ENCODE measurements at regions not wholly inside any gene's neighbourhood (a gene's known extent, or its start where the extent isn't known, plus 50 kb on each side); places are given as distances from the start of the nearest gene placed in this dataset.

DNA sequence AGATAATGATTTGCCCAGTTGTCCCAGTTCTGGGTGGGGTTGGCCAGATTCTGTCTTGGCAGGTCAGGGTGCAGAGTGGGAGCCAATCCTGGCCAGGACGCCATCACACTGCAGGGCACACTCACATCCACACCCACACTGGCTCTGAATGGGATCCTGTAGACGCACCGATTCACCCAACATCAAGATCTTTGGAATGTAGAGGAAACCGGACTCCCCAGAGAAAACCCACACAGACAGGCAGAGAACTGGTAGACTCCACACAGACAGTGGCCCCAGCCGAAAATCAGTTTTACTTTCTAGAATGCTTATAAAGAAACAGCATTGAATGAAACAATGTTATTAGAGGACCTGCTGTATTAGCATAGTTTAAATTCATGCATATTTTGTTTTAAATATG is 343.1 kb upstream of the DAB2 start:
- no peak overlapping the region for H3K4me2 ChIP-seq (ENCODE audit: low read length)
- H3K9ac ChIP-seq: no peak overlapping the region
- H3K36me3 ChIP-seq (ENCODE audit: control insufficient read depth, insufficient read depth, low read length): no peaks in the 10 kb centered on the region
- H3K9me3 ChIP-seq (ENCODE audit: control insufficient read depth, low read length): no peaks in the 10 kb centered on the region
- TF ChIP-seq, protein P1, sequence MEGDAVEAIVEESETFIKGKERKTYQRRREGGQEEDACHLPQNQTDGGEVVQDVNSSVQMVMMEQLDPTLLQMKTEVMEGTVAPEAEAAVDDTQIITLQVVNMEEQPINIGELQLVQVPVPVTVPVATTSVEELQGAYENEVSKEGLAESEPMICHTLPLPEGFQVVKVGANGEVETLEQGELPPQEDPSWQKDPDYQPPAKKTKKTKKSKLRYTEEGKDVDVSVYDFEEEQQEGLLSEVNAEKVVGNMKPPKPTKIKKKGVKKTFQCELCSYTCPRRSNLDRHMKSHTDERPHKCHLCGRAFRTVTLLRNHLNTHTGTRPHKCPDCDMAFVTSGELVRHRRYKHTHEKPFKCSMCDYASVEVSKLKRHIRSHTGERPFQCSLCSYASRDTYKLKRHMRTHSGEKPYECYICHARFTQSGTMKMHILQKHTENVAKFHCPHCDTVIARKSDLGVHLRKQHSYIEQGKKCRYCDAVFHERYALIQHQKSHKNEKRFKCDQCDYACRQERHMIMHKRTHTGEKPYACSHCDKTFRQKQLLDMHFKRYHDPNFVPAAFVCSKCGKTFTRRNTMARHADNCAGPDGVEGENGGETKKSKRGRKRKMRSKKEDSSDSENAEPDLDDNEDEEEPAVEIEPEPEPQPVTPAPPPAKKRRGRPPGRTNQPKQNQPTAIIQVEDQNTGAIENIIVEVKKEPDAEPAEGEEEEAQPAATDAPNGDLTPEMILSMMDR (IDR thresholded peaks at IDR 0.05): no peak
- no peaks in the 10 kb centered on the region for H3K27me3 ChIP-seq (ENCODE audit: control insufficient read depth, insufficient read depth, low read length)
- no peak overlapping the region for H3K4me3 ChIP-seq (ENCODE audit: low read depth, low read length)
- no peak overlapping the region for H3K27ac ChIP-seq
- H3K4me1 ChIP-seq: no peaks in the 10 kb centered on the region
- no peak overlapping the region for H2AFZ ChIP-seq
- H3K79me2 ChIP-seq: no peaks in the 10 kb centered on the region

- no peak overlapping the region for H2AFZ ChIP-seq
- TF ChIP-seq, protein P1 (IDR thresholded peaks at IDR 0.05): no peak
- no peak overlapping the region for H3K4me2 ChIP-seq (ENCODE audit: low read length)
- H3K4me3 ChIP-seq (ENCODE audit: low read depth, low read length): no peak overlapping the region
- H3K9me3 ChIP-seq (ENCODE audit: control insufficient read depth, low read length): no peaks in the 10 kb centered on the region
- H3K27me3 ChIP-seq (ENCODE audit: control insufficient read depth, insufficient read depth, low read length): no peaks in the 10 kb centered on the region
- H3K27ac ChIP-seq: no peak overlapping the region
- H3K79me2 ChIP-seq: no peaks in the 10 kb centered on the region
- no peaks in the 10 kb centered on the region for H3K4me1 ChIP-seq
- H3K36me3 ChIP-seq (ENCODE audit: control insufficient read depth, insufficient read depth, low read length): no peaks in the 10 kb centered on the region
- no peak overlapping the region for H3K9ac ChIP-seq
Measured at GRCh38 chr5:39765366-39765765, 340.6 kb upstream of the DAB2 start.

DNA sequence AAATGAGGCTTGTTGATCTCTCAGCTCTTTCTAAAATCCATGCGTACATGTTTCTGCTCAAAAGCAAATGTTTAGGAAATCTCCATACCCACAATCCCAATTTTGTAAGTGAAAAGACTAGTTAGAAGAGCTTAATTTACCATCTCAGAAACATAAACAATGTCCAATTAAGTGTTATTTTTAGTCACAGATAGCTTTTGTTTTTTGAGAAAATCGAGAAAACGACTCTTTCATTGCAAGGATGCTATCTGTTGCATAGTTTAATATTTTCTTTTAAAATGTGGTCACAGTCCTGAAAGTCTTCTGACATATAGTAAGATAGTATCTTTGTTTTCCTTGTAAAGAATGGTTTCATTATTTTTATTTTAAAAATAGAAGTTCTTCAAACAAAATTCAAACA is 338.0 kb upstream of the DAB2 start:
- H3K9me3 ChIP-seq (ENCODE audit: control insufficient read depth, low read length): no peaks in the 10 kb centered on the region

DNA sequence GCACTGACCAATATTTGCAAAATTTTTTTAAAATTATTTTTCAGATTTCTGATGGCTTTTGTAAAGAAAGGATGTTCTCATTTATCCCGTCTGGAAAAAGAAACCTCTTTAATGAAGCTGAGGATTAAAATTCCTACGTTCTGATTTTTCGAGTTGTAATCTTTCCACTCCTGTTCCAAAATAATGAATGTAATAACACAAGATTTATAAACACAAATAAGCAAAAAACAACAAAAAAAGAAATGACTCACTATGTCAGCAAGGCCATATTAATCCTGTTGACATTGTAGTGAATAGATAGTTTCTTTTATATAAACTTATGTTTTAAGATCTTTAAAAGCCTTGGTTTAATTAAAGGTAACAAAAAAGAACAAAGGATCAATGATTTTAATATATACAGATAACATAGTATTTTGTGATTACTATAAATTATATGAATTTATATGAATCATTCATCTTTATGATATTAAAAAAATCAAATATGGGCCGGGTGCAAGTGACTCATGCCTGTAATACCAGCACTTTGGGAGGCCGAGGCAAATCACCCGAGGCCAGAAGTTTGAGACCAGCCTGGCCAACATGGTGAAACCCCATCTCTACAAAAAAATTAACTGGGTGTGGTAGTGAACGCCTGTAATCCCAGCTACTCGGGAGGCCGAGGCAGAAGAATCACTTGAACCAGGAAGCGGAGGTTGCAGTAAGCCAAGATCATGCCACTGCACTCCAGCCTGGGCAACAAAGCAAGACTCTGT is 336.6 kb upstream of the DAB2 start:
- H2AFZ ChIP-seq: no peak overlapping the region
- H3K4me3 ChIP-seq (ENCODE audit: low read depth, low read length): no peak overlapping the region
- no peak overlapping the region for H3K4me2 ChIP-seq (ENCODE audit: low read length)
- no peaks in the 10 kb centered on the region for H3K4me1 ChIP-seq
- no peaks in the 10 kb centered on the region for H3K79me2 ChIP-seq
- no peak overlapping the region for H3K27ac ChIP-seq
- H3K9me3 ChIP-seq (ENCODE audit: control insufficient read depth, low read length): no peaks in the 10 kb centered on the region
- H3K27me3 ChIP-seq (ENCODE audit: control insufficient read depth, insufficient read depth, low read length): no peaks in the 10 kb centered on the region
- TF ChIP-seq, protein P1 (IDR thresholded peaks at IDR 0.05): no peak
- H3K36me3 ChIP-seq (ENCODE audit: control insufficient read depth, insufficient read depth, low read length): no peaks in the 10 kb centered on the region
- no peak overlapping the region for H3K9ac ChIP-seq

More for the DNA sequence above, 338.0 kb upstream of the DAB2 start:
- Histone ChIP-seq H3K79me2 (no peaks in the 10 kb centered on the region), H3K27ac (no peak overlapping the region), H3K36me3 (ENCODE audit: control insufficient read depth, insufficient read depth, low read length) (no peaks in the 10 kb centered on the region), H3K9ac (no peak overlapping the region), H3K4me3 (ENCODE audit: low read depth, low read length) (no peak overlapping the region), H2AFZ (no peak overlapping the region), H3K4me1 (no peaks in the 10 kb centered on the region), H3K4me2 (ENCODE audit: low read length) (no peak overlapping the region), H3K27me3 (ENCODE audit: control insufficient read depth, insufficient read depth, low read length) (no peaks in the 10 kb centered on the region)
- TF ChIP-seq, protein P1 (IDR thresholded peaks at IDR 0.05): no peak
